ENCODE measurements at regions not wholly inside any gene's neighbourhood (a gene's known extent, or its start where the extent isn't known, plus 50 kb on each side); places are given as distances from the start of the nearest gene placed in this dataset.

GRCh38 chr2:82001614-82002013 is 1697.1 kb upstream of the LRRTM1 start:
- H3K4me3 ChIP-seq (ENCODE audit: low read depth, low read length) = no peak overlapping the region
- in situ Hi-C loops (cut with HindIII; ENCODE audit: low sequenced_read_pairs) = no loop called here
- DNase-seq (ENCODE audit: low read depth, low spot score) = no peak
- TF ChIP-seq CTCF (IDR thresholded peaks at IDR 0.05; ENCODE audit: low read depth, low read length) = no peak

- in situ Hi-C loops (cut with HindIII; ENCODE audit: low sequenced_read_pairs) = no loop called here
- DNase-seq (ENCODE audit: low read depth, low spot score) = no peak
- no peak for TF ChIP-seq CTCF (IDR thresholded peaks at IDR 0.05; ENCODE audit: low read depth, low read length)
- H3K4me3 ChIP-seq (ENCODE audit: low read depth, low read length) = no peak overlapping the region
Observed at GRCh38 chr2:82000606-82001005, 1696.1 kb upstream of the LRRTM1 start.

- DNase-seq (ENCODE audit: low read depth, low spot score) = no peak
- TF ChIP-seq CTCF (IDR thresholded peaks at IDR 0.05; ENCODE audit: low read depth, low read length) = no peak
- no peak overlapping the region for H3K4me3 ChIP-seq (ENCODE audit: low read depth, low read length)
- in situ Hi-C loops (cut with HindIII; ENCODE audit: low sequenced_read_pairs) = no loop called here
Observed at GRCh38 chr2:81996332-81996731, 1691.8 kb upstream of the LRRTM1 start.

- no peak for DNase-seq (ENCODE audit: low read depth, low spot score)
- in situ Hi-C loops (cut with HindIII; ENCODE audit: low sequenced_read_pairs) = no loop called here
- no peak overlapping the region for H3K4me3 ChIP-seq (ENCODE audit: low read depth, low read length)
- no peak for TF ChIP-seq CTCF (IDR thresholded peaks at IDR 0.05; ENCODE audit: low read depth, low read length)
Observed at GRCh38 chr2:81991282-81991681, 1686.7 kb upstream of the LRRTM1 start.

GRCh38 chr2:81987370-81987769 is 1682.8 kb upstream of the LRRTM1 start:
- in situ Hi-C loops (cut with HindIII; ENCODE audit: low sequenced_read_pairs) = no loop called here
- no peak for DNase-seq (ENCODE audit: low read depth, low spot score)
- TF ChIP-seq CTCF (IDR thresholded peaks at IDR 0.05; ENCODE audit: low read depth, low read length) = no peak
- no peak overlapping the region for H3K4me3 ChIP-seq (ENCODE audit: low read depth, low read length)

- no peak overlapping the region for H3K4me3 ChIP-seq (ENCODE audit: low read depth, low read length)
- in situ Hi-C loops (cut with HindIII; ENCODE audit: low sequenced_read_pairs) = no loop called here
- DNase-seq (ENCODE audit: low read depth, low spot score) = no peak
- TF ChIP-seq CTCF (IDR thresholded peaks at IDR 0.05; ENCODE audit: low read depth, low read length) = no peak
Observed at GRCh38 chr2:81984969-81985637, 1680.6 kb upstream of the LRRTM1 start.

All from astrocyte of the spinal cord (primary cell).